C4-2B (cell line): ENCODE measurements at regions not wholly inside any gene's neighbourhood (a gene's known extent, or its start where the extent isn't known, plus 50 kb on each side); places are given as distances from the start of the nearest gene placed in this dataset.

Experiments
- ZFX ChIP-seq: fragments of 450-650 bp; IDR thresholded peaks from 2 replicates; pipeline ENCODE4 v1.6.1; 2017
- TF ChIP-seq, protein P1 (sequence below): fragments of 450-650 bp; conservative IDR thresholded peaks from 2 replicates; pipeline ENCODE4 v1.5.1; 2017; ENCODE audit warnings: mild to moderate bottlenecking

GRCh38 chr7:82674268-82674667 lies 230.7 kb upstream of the CACNA2D1 start:
- TF ChIP-seq, protein P1, sequence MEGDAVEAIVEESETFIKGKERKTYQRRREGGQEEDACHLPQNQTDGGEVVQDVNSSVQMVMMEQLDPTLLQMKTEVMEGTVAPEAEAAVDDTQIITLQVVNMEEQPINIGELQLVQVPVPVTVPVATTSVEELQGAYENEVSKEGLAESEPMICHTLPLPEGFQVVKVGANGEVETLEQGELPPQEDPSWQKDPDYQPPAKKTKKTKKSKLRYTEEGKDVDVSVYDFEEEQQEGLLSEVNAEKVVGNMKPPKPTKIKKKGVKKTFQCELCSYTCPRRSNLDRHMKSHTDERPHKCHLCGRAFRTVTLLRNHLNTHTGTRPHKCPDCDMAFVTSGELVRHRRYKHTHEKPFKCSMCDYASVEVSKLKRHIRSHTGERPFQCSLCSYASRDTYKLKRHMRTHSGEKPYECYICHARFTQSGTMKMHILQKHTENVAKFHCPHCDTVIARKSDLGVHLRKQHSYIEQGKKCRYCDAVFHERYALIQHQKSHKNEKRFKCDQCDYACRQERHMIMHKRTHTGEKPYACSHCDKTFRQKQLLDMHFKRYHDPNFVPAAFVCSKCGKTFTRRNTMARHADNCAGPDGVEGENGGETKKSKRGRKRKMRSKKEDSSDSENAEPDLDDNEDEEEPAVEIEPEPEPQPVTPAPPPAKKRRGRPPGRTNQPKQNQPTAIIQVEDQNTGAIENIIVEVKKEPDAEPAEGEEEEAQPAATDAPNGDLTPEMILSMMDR: no peak
- TF ChIP-seq ZFX: no peak
